Adrenal gland (tissue), 9 donors: ENCODE measurements at regions not wholly inside any gene's neighbourhood (a gene's known extent, or its start where the extent isn't known, plus 50 kb on each side); places are given as distances from the start of the nearest gene placed in this dataset.

Experiments used
- DNase-seq, 7 donors: peaks; one replicate each; pipeline ENCODE4 v3.0.0-alpha.2; 2019 to 2020
- H3K27ac ChIP-seq, 5 donors: fragments of 200-600 bp; sonication (generic) in 4 of 5; 1 replicate in 3 of 5; 2 replicates in 2 of 5; pipeline versions ENCODE4 v1.5.1 to v1.8.0; 2016 to 2020; ENCODE audit warnings: mild to moderate bottlenecking in 1 of 5
- H3K27me3 ChIP-seq: fragments of 200-600 bp; 2 replicates; pipeline ENCODE4 v1.8.0; 2021
- H3K36me3 ChIP-seq, 2 donors: fragments of 200-600 bp; replicated peaks in 1 of 2; 1 replicate in 1 of 2; 2 replicates in 1 of 2; pipeline versions ENCODE4 v1.5.1 to v1.8.0; 2018 to 2022
- H3K4me1 ChIP-seq, 2 donors: fragments of 200-600 bp; replicated peaks in 1 of 2; 1 replicate in 1 of 2; 2 replicates in 1 of 2; pipeline versions ENCODE4 v1.5.1 to v1.8.0; 2018 to 2021
- H3K4me3 ChIP-seq, 4 donors: fragments of 200-600 bp; sonication (generic) in 3 of 4; one replicate each; pipeline ENCODE4 v1.5.1; 2016 to 2018
- H3K9me3 ChIP-seq, 3 donors: fragments of 200-600 bp; sonication (generic) in 1 of 3; replicated peaks in 1 of 3; 1 replicate in 2 of 3; 2 replicates in 1 of 3; pipeline versions ENCODE4 v1.5.1 to v1.8.0; 2016 to 2021
- CTCF ChIP-seq, 6 experiments: fragments of 450-650 bp in 4 of 6; fragments of 200-600 bp in 2 of 6; sonication (generic) in 1 of 6; IDR thresholded peaks; 1 replicate in 5 of 6; 2 replicates in 1 of 6; pipeline versions ENCODE4 v1.5.1 to v1.8.0; 2016 to 2021; ENCODE audit warnings: antibody characterized with exemption in 6 of 6, mild to moderate bottlenecking in 2 of 6, moderate library complexity in 1 of 6
- POLR2A ChIP-seq, 2 donors: fragments of 450-650 bp; IDR thresholded peaks; one replicate each; pipeline ENCODE4 v1.6.1; 2017; ENCODE audit warnings: antibody characterized with exemption in 2 of 2, mild to moderate bottlenecking in 2 of 2, moderate library complexity in 1 of 2
- whole genome bisulfite sequencing, 4 donors: extraction: QIAGEN DNeasy Blood & Tissue Kit in 2 of 4; methylation state at CpG; one replicate each; pipeline versions ENCODE4 v1.1.5 to v1.1.7; 2013 to 2017; 5-methylcytosine and 5-hydroxymethylcytosine counted together
- intact Hi-C, 2 donors: fragments of 100-400 bp; cut with DNase I; formaldehyde crosslinking; loops; one replicate each; pipeline versions ENCODE4 v1.14.1 to v1.15.0; 2022 to 2023
- donor health status: healthy with polysubstance abuse.
- donor health status: Bipolar disorder and iron deficiency.
- donor health status: DM: yes; HTN: yes; CAD: no.
- donor health status: DM: no; HTN: no; CAD: no.
- donor health status: DM: no; HTN: no; CAD: no.

GRCh38 chr18:77366067-77366719 is 116.5 kb downstream of the GALR1 start:
- Histone ChIP-seq H3K9me3 (peaks cover 0 to 5% (median 0%) of the 10 kb centered on the region in 3 donors), H3K36me3 (no peaks in the 10 kb centered on the region), H3K4me3 (no peak overlapping the region), H3K27me3 (no peaks in the 10 kb centered on the region), H3K4me1 (no peaks in the 10 kb centered on the region), H3K27ac (peak overlapping the region in 1 of 5 donors; percentile 26)
- TF ChIP-seq POLR2A (IDR thresholded peaks at IDR 0.05) (no peak), CTCF (IDR thresholded peaks at IDR 0.05) (no peak)
- no peak for DNase-seq
- 60 to 69% (median 68%) methylated on average over 11 of the region's 11 CpGs for WGBS, 4 donors
- intact Hi-C loops = no loop called here

- no peaks in the 10 kb centered on the region for H3K27me3 ChIP-seq
- no peaks in the 10 kb centered on the region for H3K4me1 ChIP-seq
- intact Hi-C loops = no loop called here
- H3K9me3 ChIP-seq = peaks cover 0 to 5% (median 0%) of the 10 kb centered on the region in 3 donors
- DNase-seq = peak in 2 of 7 donors; percentile 25 to 74
- H3K36me3 ChIP-seq = no peaks in the 10 kb centered on the region
- peak overlapping the region in 1 of 4 donors; percentile 32 for H3K4me3 ChIP-seq
- peak overlapping the region in 1 of 5 donors; percentile 26 for H3K27ac ChIP-seq
- 14 to 27% (median 24%) methylated on average over 24 to 27 of the region's 27 CpGs for WGBS, 4 donors
- TF ChIP-seq POLR2A (IDR thresholded peaks at IDR 0.05) (no peak), CTCF (IDR thresholded peaks at IDR 0.05) (no peak)
These were observed 117.3 kb downstream of the GALR1 start for GRCh38 chr18:77366720-77367641.

GRCh38 chr18:77369644-77370043 is 120.0 kb downstream of the GALR1 start:
- intact Hi-C loops = no loop called here
- H3K27me3 ChIP-seq = no peaks in the 10 kb centered on the region
- peaks cover 0 to 5% (median 0%) of the 10 kb centered on the region in 3 donors for H3K9me3 ChIP-seq
- no peak for DNase-seq
- TF ChIP-seq CTCF (IDR thresholded peaks at IDR 0.05) (no peak), POLR2A (IDR thresholded peaks at IDR 0.05) (no peak)
- H3K4me1 ChIP-seq = no peaks in the 10 kb centered on the region
- 79 to 87% (median 81%) methylated on average over 2 of the region's 2 CpGs for WGBS, 4 donors
- no peaks in the 10 kb centered on the region for H3K36me3 ChIP-seq
- H3K4me3 ChIP-seq = no peak overlapping the region
- no peak overlapping the region for H3K27ac ChIP-seq

- H3K36me3 ChIP-seq = no peaks in the 10 kb centered on the region
- H3K27me3 ChIP-seq = no peaks in the 10 kb centered on the region
- no peaks in the 10 kb centered on the region for H3K4me1 ChIP-seq
- intact Hi-C loops = no loop called here
- no peak overlapping the region for H3K27ac ChIP-seq
- WGBS, 4 donors = 52 to 75% (median 68%) methylated on average over 9 of the region's 9 CpGs
- no peak for TF ChIP-seq POLR2A (IDR thresholded peaks at IDR 0.05)
- no peak for DNase-seq
- H3K9me3 ChIP-seq = peaks cover 0 to 5% (median 0%) of the 10 kb centered on the region in 3 donors
- no peak overlapping the region for H3K4me3 ChIP-seq
These were observed 124.2 kb downstream of the GALR1 start for GRCh38 chr18:77373730-77374445.
